HTR-8/SVneo (cell line): ENCODE measurements at regions not wholly inside any gene's neighbourhood (a gene's known extent, or its start where the extent isn't known, plus 50 kb on each side); places are given as distances from the start of the nearest gene placed in this dataset.
A peak's percentile ranks its signal among the peaks of the same experiment; 100 is the strongest.
"Not testable (repeated sequence)": the region's sequence is repeated elsewhere in the genome, so short reads cannot be mapped to it uniquely, and the experiment has no call there.

Source experiments
- DNase-seq: peaks from one replicate; pipeline ENCODE4 v3.0.0; 2011; ENCODE audit warnings: low spot score, mixed read lengths; ENCODE audit not compliant: insufficient read length
- FAIRE-seq: peaks from 2 replicates; lab custom pipeline; 2011; peaks lifted over from hg19 to GRCh38; lab: Jason Lieb, UNC

- no peak for FAIRE-seq
- DNase-seq, result no peak
Measured at GRCh38 chr4:123024710-123025109, 102.3 kb upstream of the NUDT6 start.

GRCh38 chr4:123025398-123025797 lies 103.0 kb upstream of the NUDT6 start:
- no peak for DNase-seq
- FAIRE-seq, result no peak

- peak; percentile 31 for FAIRE-seq
Measured at GRCh38 chr4:123026015-123026414, 103.6 kb upstream of the NUDT6 start.

GRCh38 chr4:123031664-123032063 lies 109.3 kb upstream of the NUDT6 start:
- DNase-seq (no peak), FAIRE-seq (no peak)

More at GRCh38 chr4:123026015-123026414, 103.6 kb upstream of the NUDT6 start:
- DNase-seq, result not testable (repeated sequence)

GRCh38 chr4:123034023-123034422 lies 111.6 kb upstream of the NUDT6 start:
- FAIRE-seq, result no peak
- no peak for DNase-seq

GRCh38 chr4:123035239-123035638 lies 112.8 kb upstream of the NUDT6 start:
- DNase-seq (no peak), FAIRE-seq (no peak)

- DNase-seq (peak; percentile 14), FAIRE-seq (no peak)
Measured at GRCh38 chr4:123037804-123038203, 115.4 kb upstream of the NUDT6 start.

- no peak for FAIRE-seq
- no peak for DNase-seq
Measured at GRCh38 chr4:123042095-123042494, 119.7 kb upstream of the NUDT6 start.

GRCh38 chr4:123043013-123043412 lies 120.6 kb upstream of the NUDT6 start:
- no peak for DNase-seq
- FAIRE-seq, result peak; percentile 77

GRCh38 chr4:123043793-123044425 lies 121.5 kb upstream of the NUDT6 start:
- no peak for FAIRE-seq

GRCh38 chr4:123046096-123046495 lies 123.7 kb upstream of the NUDT6 start:
- no peak for DNase-seq
- FAIRE-seq, result no peak

More at GRCh38 chr4:123043793-123044425, 121.5 kb upstream of the NUDT6 start:
- no peak for DNase-seq

- FAIRE-seq (no peak), DNase-seq (no peak)
Measured at GRCh38 chr4:123050018-123050417, 127.6 kb upstream of the NUDT6 start.

- no peak for DNase-seq
- FAIRE-seq, result no peak
Measured at GRCh38 chr4:123052007-123052406, 129.6 kb upstream of the NUDT6 start.

GRCh38 chr4:123055943-123056342 lies 133.5 kb upstream of the NUDT6 start:
- DNase-seq (no peak), FAIRE-seq (no peak)

- FAIRE-seq (no peak), DNase-seq (no peak)
Measured at GRCh38 chr4:123060039-123060770, 137.8 kb upstream of the NUDT6 start.

- no peak for DNase-seq
Measured at GRCh38 chr4:123064390-123064789, 142.0 kb upstream of the NUDT6 start.

GRCh38 chr4:123068081-123068480 lies 145.7 kb upstream of the NUDT6 start:
- FAIRE-seq, result no peak

More at GRCh38 chr4:123064390-123064789, 142.0 kb upstream of the NUDT6 start:
- no peak for FAIRE-seq

GRCh38 chr4:123072060-123072459 lies 149.7 kb upstream of the NUDT6 start:
- DNase-seq, result no peak
- FAIRE-seq, result no peak

More at GRCh38 chr4:123068081-123068480, 145.7 kb upstream of the NUDT6 start:
- DNase-seq, result no peak

- FAIRE-seq (no peak), DNase-seq (no peak)
Measured at GRCh38 chr4:123073650-123074049, 151.3 kb upstream of the NUDT6 start.

GRCh38 chr4:123077330-123077729 lies 154.9 kb upstream of the NUDT6 start:
- FAIRE-seq, result no peak
- no peak for DNase-seq

GRCh38 chr4:123081971-123082370 lies 159.6 kb upstream of the NUDT6 start:
- DNase-seq, result no peak
- no peak for FAIRE-seq

GRCh38 chr4:123083646-123084045 lies 161.2 kb upstream of the NUDT6 start:
- no peak for DNase-seq
- no peak for FAIRE-seq
